ENCODE measurements at regions not wholly inside any gene's neighbourhood (a gene's known extent, or its start where the extent isn't known, plus 50 kb on each side); places are given as distances from the start of the nearest gene placed in this dataset.

DNA sequence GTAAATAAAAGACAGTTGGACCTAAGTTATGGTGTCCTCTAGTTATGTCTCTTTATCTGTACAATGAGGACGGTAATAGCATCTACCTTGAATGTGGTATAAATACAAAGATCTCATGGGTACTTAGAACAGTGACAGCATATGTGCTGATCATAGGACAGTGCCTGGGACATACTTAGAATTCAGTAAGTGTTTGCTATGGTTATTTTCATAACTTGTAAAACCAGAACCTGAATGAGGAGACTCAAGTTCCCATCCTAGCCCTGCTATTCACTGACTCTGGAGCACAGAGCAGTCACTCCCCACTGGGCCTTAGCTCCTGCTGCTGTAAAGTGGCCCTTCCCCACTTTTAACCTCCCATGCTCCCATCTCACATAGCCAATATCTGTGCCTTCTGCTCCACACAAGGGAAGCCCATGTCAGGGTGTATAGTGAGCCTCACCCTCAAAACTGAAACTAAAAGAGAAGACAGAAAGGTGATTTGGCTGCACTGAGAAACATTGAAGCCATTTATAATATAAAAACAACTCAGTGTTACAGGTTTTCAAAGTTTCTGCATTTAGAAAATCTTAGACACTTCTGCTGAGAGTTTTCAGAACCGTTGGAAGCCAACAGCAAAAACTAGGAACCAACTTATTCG lies 225.4 kb upstream of the UBE2E2 start:
- TF ChIP-seq, protein P1, sequence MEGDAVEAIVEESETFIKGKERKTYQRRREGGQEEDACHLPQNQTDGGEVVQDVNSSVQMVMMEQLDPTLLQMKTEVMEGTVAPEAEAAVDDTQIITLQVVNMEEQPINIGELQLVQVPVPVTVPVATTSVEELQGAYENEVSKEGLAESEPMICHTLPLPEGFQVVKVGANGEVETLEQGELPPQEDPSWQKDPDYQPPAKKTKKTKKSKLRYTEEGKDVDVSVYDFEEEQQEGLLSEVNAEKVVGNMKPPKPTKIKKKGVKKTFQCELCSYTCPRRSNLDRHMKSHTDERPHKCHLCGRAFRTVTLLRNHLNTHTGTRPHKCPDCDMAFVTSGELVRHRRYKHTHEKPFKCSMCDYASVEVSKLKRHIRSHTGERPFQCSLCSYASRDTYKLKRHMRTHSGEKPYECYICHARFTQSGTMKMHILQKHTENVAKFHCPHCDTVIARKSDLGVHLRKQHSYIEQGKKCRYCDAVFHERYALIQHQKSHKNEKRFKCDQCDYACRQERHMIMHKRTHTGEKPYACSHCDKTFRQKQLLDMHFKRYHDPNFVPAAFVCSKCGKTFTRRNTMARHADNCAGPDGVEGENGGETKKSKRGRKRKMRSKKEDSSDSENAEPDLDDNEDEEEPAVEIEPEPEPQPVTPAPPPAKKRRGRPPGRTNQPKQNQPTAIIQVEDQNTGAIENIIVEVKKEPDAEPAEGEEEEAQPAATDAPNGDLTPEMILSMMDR (IDR thresholded peaks at IDR 0.05; ENCODE audit: insufficient read depth, low read length, poor library complexity, severe bottlenecking), result no peak
- TF ChIP-seq EZH2phosphoT487 (conservative IDR thresholded peaks at IDR 0.05; ENCODE audit: low read length), result no peak
